A549 (cell line): ENCODE measurements at regions not wholly inside any gene's neighbourhood (a gene's known extent, or its start where the extent isn't known, plus 50 kb on each side); places are given as distances from the start of the nearest gene placed in this dataset.

Experiments
- ATAC-seq, 2 experiments: fragments of 200-7000 bp in 1 of 2; fragments of >200 bp in 1 of 2; cut with Nextera tagmentation in 1 of 2; cut with Tn5 transposase in 1 of 2; 3 replicates each; pipeline versions ENCODE4 v1.8.0 to v1.9.1; 2018 to 2020; ENCODE audit warnings: mild to moderate bottlenecking in 1 of 2, moderate library complexity in 1 of 2
- CTCF ChIA-PET: fragments of 300-600 bp; sonication (Branson Sonifier 250); formaldehyde crosslinking; extraction: SDS; loops from one replicate; lab custom pipeline; 2021; ENCODE audit warnings: antibody characterized with exemption, inconsistent platforms; lab: Yijun Ruan, JAX
- POLR2A ChIA-PET: fragments of 350-600 bp; formaldehyde crosslinking; extraction: SDS; loops from one replicate; lab custom pipeline; 2021; ENCODE audit warnings: antibody characterized with exemption, inconsistent platforms; lab: Yijun Ruan, JAX
- DNase-seq, 2 experiments: peaks; one replicate each; pipeline versions ENCODE4 v3.0.0 to v3.0.0-alpha.2; 2011 to 2016; ENCODE audit warnings: low read depth in 1 of 2, low spot score in 1 of 2
- FAIRE-seq: peaks from 2 replicates; lab custom pipeline; 2011; peaks lifted over from hg19 to GRCh38; lab: Jason Lieb, UNC
- H3K27ac ChIP-seq, 2 experiments: fragments of >200 bp; sonication (Bioruptor Twin); formaldehyde crosslinking; 3 replicates each; pipeline ENCODE4 v1.5.1; 2016 to 2017
- H3K4me1 ChIP-seq: fragments of >200 bp; sonication (Bioruptor Twin); formaldehyde crosslinking; 3 replicates; pipeline ENCODE4 v1.6.1; 2016
- H3K4me2 ChIP-seq: fragments of >200 bp; sonication (Bioruptor Twin); formaldehyde crosslinking; 3 replicates; pipeline ENCODE4 v1.6.1; 2016
- H3K4me3 ChIP-seq: fragments of >200 bp; sonication (Bioruptor Twin); formaldehyde crosslinking; 3 replicates; pipeline ENCODE4 v1.5.1; 2016
- H3K9me3 ChIP-seq: fragments of >200 bp; sonication (Bioruptor Twin); formaldehyde crosslinking; 3 replicates; pipeline ENCODE4 v1.6.1; 2016
- ATOH8 ChIP-seq: fragments of 250-450 bp; sonication (Bioruptor Pico); IDR thresholded peaks from 2 replicates; pipeline ENCODE4 v1.5.0; 2020; ENCODE audit warnings: low read depth, mild to moderate bottlenecking, moderate library complexity
- BCL3 ChIP-seq: fragments of >200 bp; sonication (Bioruptor Twin); formaldehyde crosslinking; IDR thresholded peaks from 3 replicates; pipeline ENCODE4 v1.6.1; 2016
- CHD2 ChIP-seq: fragments of 150-350 bp; IDR thresholded peaks from 2 replicates; pipeline ENCODE4 v1.6.1; 2014; ENCODE audit warnings: low read length; ENCODE audit not compliant: partially characterized antibody
- CHD4 ChIP-seq: fragments of 200-600 bp; sonication (generic); IDR thresholded peaks from 2 replicates; pipeline ENCODE4 v1.6.1; 2016; ENCODE audit warnings: antibody characterized with exemption, mild to moderate bottlenecking, borderline replicate concordance
- E2F6 ChIP-seq: IDR thresholded peaks from 2 replicates; pipeline ENCODE4 v1.6.1; 2012; ENCODE audit warnings: low read depth, borderline replicate concordance
- EP300 ChIP-seq, 2 experiments: fragments of >200 bp; sonication (Bioruptor Twin); formaldehyde crosslinking; IDR thresholded peaks; 2 replicates in 1 of 2; 3 replicates in 1 of 2; pipeline ENCODE4 v1.6.1; 2016 to 2017
- ESRRA ChIP-seq: fragments of 150-350 bp; IDR thresholded peaks from 2 replicates; pipeline ENCODE4 v1.6.1; 2014; ENCODE audit warnings: mild to moderate bottlenecking, low read length, borderline replicate concordance
- GATA3 ChIP-seq: IDR thresholded peaks from 2 replicates; pipeline ENCODE4 v1.6.1; 2012; ENCODE audit warnings: borderline replicate concordance
- HDAC2 ChIP-seq: fragments of 200-600 bp; sonication (generic); IDR thresholded peaks from 2 replicates; pipeline ENCODE4 v1.6.1; 2016
- HOXB13 ChIP-seq: fragments of 250-450 bp; sonication (Bioruptor Pico); IDR thresholded peaks from 2 replicates; pipeline ENCODE4 v1.5.0; 2020; ENCODE audit warnings: low read depth, mild to moderate bottlenecking, moderate library complexity
- JUNB ChIP-seq: fragments of >200 bp; sonication (Bioruptor Twin); formaldehyde crosslinking; IDR thresholded peaks from 2 replicates; pipeline ENCODE4 v1.6.1; 2016
- MAZ ChIP-seq: fragments of 150-350 bp; IDR thresholded peaks from 2 replicates; pipeline ENCODE4 v1.6.1; 2014; ENCODE audit warnings: antibody characterized with exemption, low read depth, low read length, borderline replicate concordance
- RAD21 ChIP-seq, 2 experiments: fragments of >200 bp in 1 of 2; sonication (Bioruptor Twin) in 1 of 2; formaldehyde crosslinking in 1 of 2; IDR thresholded peaks in 1 of 2; conservative IDR thresholded peaks in 1 of 2; 2 replicates in 1 of 2; 3 replicates in 1 of 2; pipeline ENCODE4 v1.6.1; 2012 to 2018; ENCODE audit warnings: inconsistent platforms in 1 of 2
- RCOR1 ChIP-seq: fragments of 150-350 bp; IDR thresholded peaks from 2 replicates; pipeline ENCODE4 v1.6.1; 2014; ENCODE audit warnings: antibody characterized with exemption, low read length, low read depth
- REST ChIP-seq: fragments of 200-600 bp; sonication (generic); IDR thresholded peaks from 2 replicates; pipeline ENCODE4 v1.6.1; 2016; ENCODE audit warnings: antibody characterized with exemption, mild to moderate bottlenecking, moderate library complexity
- ZNF302 ChIP-seq: fragments of 250-450 bp; sonication (Bioruptor Pico); IDR thresholded peaks from 2 replicates; pipeline ENCODE4 v1.9.0; 2021; ENCODE audit warnings: inconsistent platforms, mild to moderate bottlenecking, moderate library complexity
- ZSCAN20 ChIP-seq: fragments of 250-450 bp; sonication (Bioruptor Pico); IDR thresholded peaks from 2 replicates; pipeline ENCODE4 v1.8.0; 2022; ENCODE audit warnings: mild to moderate bottlenecking, moderate library complexity
- WGBS: methylation state at CpG from one replicate; pipeline ENCODE4 v1.1.6; 2017; ENCODE audit errors: missing lambda C conversion rate; 5-methylcytosine and 5-hydroxymethylcytosine counted together

- Histone ChIP-seq H3K4me2 (no peak overlapping the region), H3K9me3 (no peaks in the 10 kb centered on the region), H3K4me1 (no peaks in the 10 kb centered on the region), H3K27ac (no peak overlapping the region), H3K4me3 (no peak overlapping the region)
- ChIA-PET CTCF (interaction anchor here (1.2 kb wide), 1 partner anchor 46 kb away, joined by 4 read pairs; no protein-coding TSS in a partner anchor), POLR2A (no interaction called here)
- no peak for DNase-seq
- no peak for ATAC-seq
- FAIRE-seq, result no peak
- 10% methylated on average over 4 of the region's 4 CpGs for WGBS
- TF ChIP-seq GATA3 (no peak), MAZ (no peak), E2F6 (no peak)
Observed at GRCh38 chr11:59012398-59013265, 73.3 kb downstream of the GLYATL1 start.

- FAIRE-seq (no peak), DNase-seq (peak in 1 of 2 experiments; percentile 4), ATAC-seq (no peak)
- ChIA-PET POLR2A (no interaction called here), CTCF (no interaction called here)
- H3K4me3 ChIP-seq, result no peak overlapping the region
- no peaks in the 10 kb centered on the region for H3K4me1 ChIP-seq
- H3K27ac ChIP-seq, result no peak overlapping the region
- 2% methylated on average over 4 of the region's 4 CpGs for WGBS
- no peak overlapping the region for H3K4me2 ChIP-seq
- TF ChIP-seq ATOH8 (CRISPR knock-in tag) (no peak), CHD2 (no peak), ZSCAN20 (CRISPR knock-in tag) (no peak), CHD4 (no peak), REST (no peak), HDAC2 (no peak), ZNF302 (CRISPR knock-in tag) (no peak), ESRRA (no peak), RCOR1 (no peak), JUNB (no peak), EP300 (IDR thresholded peaks at IDR 0.05) (no peak), BCL3 (no peak), HOXB13 (no peak), RAD21 (conservative IDR thresholded peaks at IDR 0.05 in 1 of 2, IDR thresholded peaks at IDR 0.05 in 1 of 2) (no peak)
- no peaks in the 10 kb centered on the region for H3K9me3 ChIP-seq
Observed at GRCh38 chr11:59025097-59025496, 61.0 kb upstream of the GLYATL1B start.
